GM12878 (cell line): ENCODE measurements at regions not wholly inside any gene's neighbourhood (a gene's known extent, or its start where the extent isn't known, plus 50 kb on each side); places are given as distances from the start of the nearest gene placed in this dataset.

Source experiments
- ATAC-seq: fragments of 200-7000 bp; cut with Tn5 transposase; 3 replicates; pipeline ENCODE4 v1.9.1; 2020; ENCODE audit warnings: mild to moderate bottlenecking, moderate library complexity
- BruUV-seq: library from RNA; stranded (reverse); fragments of 400-500 nt; replicated peaks from 2 replicates; lab custom pipeline; 2021; lab: Mats Ljungman, UMichigan
- CTCF ChIA-PET: fragments of 300-600 bp; sonication (Branson Sonifier 250); formaldehyde crosslinking; extraction: SDS; loops from one replicate; lab custom pipeline; 2021; ENCODE audit warnings: inconsistent platforms; lab: Yijun Ruan, JAX
- POLR2A ChIA-PET: fragments of 350-600 bp; formaldehyde crosslinking; extraction: SDS; loops from one replicate; lab custom pipeline; 2021; ENCODE audit warnings: inconsistent platforms; lab: Charles Lee
- RAD21 ChIA-PET: fragments of 300-600 bp; sonication (Branson Sonifier 250); formaldehyde crosslinking; loops from one replicate; lab custom pipeline; 2023; ENCODE audit warnings: antibody characterized with exemption; ENCODE audit not compliant: unreplicated experiment; lab: Charles Lee
- SMC1A ChIA-PET: fragments of 300-600 bp; sonication (Branson Sonifier 250); formaldehyde crosslinking; loops from one replicate; lab custom pipeline; 2023; ENCODE audit not compliant: unreplicated experiment, uncharacterized antibody; lab: Charles Lee
- DNase-seq: peaks from one replicate; pipeline ENCODE4 v3.0.0-alpha.2; 2011; ENCODE audit warnings: low read depth, low spot score
- FAIRE-seq: peaks from 3 replicates; lab custom pipeline; 2011; peaks lifted over from hg19 to GRCh38; lab: Jason Lieb, UNC
- H2AFZ ChIP-seq: 2 replicates; pipeline ENCODE4 v1.6.0; 2011; ENCODE audit warnings: low read depth, low read length, control low read depth; ENCODE audit not compliant: control insufficient read depth
- H3K27ac ChIP-seq: 2 replicates; pipeline ENCODE4 v1.5.1; 2011; ENCODE audit warnings: control low read depth; ENCODE audit not compliant: control insufficient read depth, insufficient read depth
- H3K27me3 ChIP-seq, 2 experiments: replicated peaks in 1 of 2; 2 replicates each; pipeline versions ENCODE4 v1.6.0 to v1.6.1; 2011; ENCODE audit warnings: low read length in 1 of 2; ENCODE audit not compliant: control insufficient read depth in 2 of 2, insufficient read depth in 2 of 2
- H3K36me3 ChIP-seq, 2 experiments: 2 replicates each; pipeline ENCODE4 v1.5.1; 2011; ENCODE audit warnings: low read length in 1 of 2; ENCODE audit not compliant: control insufficient read depth in 2 of 2, insufficient read depth in 2 of 2
- H3K4me1 ChIP-seq: 2 replicates; pipeline ENCODE4 v1.6.1; 2011; ENCODE audit warnings: mild to moderate bottlenecking, low read length, moderate library complexity, mixed read lengths; ENCODE audit not compliant: control insufficient read depth, insufficient read depth
- H3K4me2 ChIP-seq: 2 replicates; pipeline ENCODE4 v1.6.0; 2011; ENCODE audit warnings: control low read depth; ENCODE audit not compliant: control insufficient read depth, insufficient read depth
- H3K4me3 ChIP-seq: fragments of 200-600 bp; sonication (generic); 2 replicates; pipeline ENCODE4 v1.5.1; 2016
- H3K79me2 ChIP-seq: 2 replicates; pipeline ENCODE4 v1.6.0; 2011; ENCODE audit warnings: low read length; ENCODE audit not compliant: control insufficient read depth, insufficient read depth
- H3K9ac ChIP-seq: 2 replicates; pipeline ENCODE4 v1.8.0; 2011; ENCODE audit warnings: low read length, control low read depth, mixed read lengths; ENCODE audit not compliant: control insufficient read depth, insufficient read depth
- H3K9me3 ChIP-seq: replicated peaks from 3 replicates; pipeline ENCODE4 v1.5.1; 2011; ENCODE audit warnings: mild to moderate bottlenecking, low read length; ENCODE audit not compliant: control insufficient read depth, insufficient read depth
- H4K20me1 ChIP-seq: 2 replicates; pipeline ENCODE4 v1.6.0; 2011; ENCODE audit not compliant: control insufficient read depth, insufficient read depth
- CUX1 ChIP-seq: IDR thresholded peaks from 2 replicates; pipeline ENCODE4 v1.6.1; 2012; ENCODE audit warnings: improper control_type of control experiment, low read depth, low read length; ENCODE audit not compliant: insufficient replicate concordance
- EGR1 ChIP-seq, 2 experiments: IDR thresholded peaks; 1 replicate in 1 of 2; 2 replicates in 1 of 2; pipeline ENCODE4 v1.6.1; 2011 to 2012; ENCODE audit warnings: low read depth in 2 of 2, low read length in 2 of 2, borderline replicate concordance in 1 of 2, mild to moderate bottlenecking in 1 of 2, moderate library complexity in 1 of 2
- IKZF1 ChIP-seq: fragments of 450-650 bp; conservative IDR thresholded peaks from 2 replicates; pipeline ENCODE4 v1.6.1; 2017; ENCODE audit warnings: antibody characterized with exemption, mild to moderate bottlenecking
- IRF4 ChIP-seq: IDR thresholded peaks from 2 replicates; pipeline ENCODE4 v1.6.1; 2011; ENCODE audit warnings: low read depth, low read length
- KAT2A ChIP-seq: conservative IDR thresholded peaks from 2 replicates; pipeline ENCODE4 v1.6.1; 2011; ENCODE audit warnings: low read depth, low read length; ENCODE audit not compliant: control insufficient read depth
- NFIC ChIP-seq: IDR thresholded peaks from 2 replicates; pipeline ENCODE4 v1.6.1; 2012; ENCODE audit warnings: low read depth, mild to moderate bottlenecking, inconsistent platforms, low read length, moderate library complexity
- PBX3 ChIP-seq: IDR thresholded peaks from 2 replicates; pipeline ENCODE4 v1.6.1; 2011; ENCODE audit warnings: mild to moderate bottlenecking, low read depth, low read length, moderate library complexity; ENCODE audit not compliant: insufficient replicate concordance
- RB1 ChIP-seq: fragments of 450-650 bp; formaldehyde crosslinking; IDR thresholded peaks from 2 replicates; pipeline ENCODE4 v1.6.1; 2017; ENCODE audit warnings: mild to moderate bottlenecking, borderline replicate concordance
- SMARCA5 ChIP-seq: fragments of 450-650 bp; IDR thresholded peaks from 2 replicates; pipeline ENCODE4 v1.6.1; 2017; ENCODE audit warnings: mild to moderate bottlenecking
- SREBF2 ChIP-seq: IDR thresholded peaks from 2 replicates; pipeline ENCODE4 v1.6.1; 2012; ENCODE audit warnings: mild to moderate bottlenecking, low read length
- STAT1 ChIP-seq: fragments of 450-650 bp; conservative IDR thresholded peaks from 2 replicates; pipeline ENCODE4 v1.6.1; 2014; ENCODE audit warnings: antibody characterized with exemption, mild to moderate bottlenecking
- TAF1 ChIP-seq: IDR thresholded peaks from 2 replicates; pipeline ENCODE4 v1.6.1; 2011; ENCODE audit warnings: mild to moderate bottlenecking, low read depth, low read length, borderline replicate concordance
- WGBS: methylation state at CpG from one replicate; pipeline ENCODE4 v1.1.6; 2016; ENCODE audit warnings: low lambda C conversion rate; ENCODE audit not compliant: insufficient replicate concordance, insufficient coverage; ENCODE audit errors: missing lambda C conversion rate; 5-methylcytosine and 5-hydroxymethylcytosine counted together
- in situ Hi-C: fragments of 300-500 bp; cut with MboI; formaldehyde crosslinking; loops from 9 replicates; pipeline ENCODE4 v1.14.3; 2018; ENCODE audit warnings: mixed read lengths
- intact Hi-C: fragments of 100-400 bp; cut with micrococcal nuclease; formaldehyde crosslinking; loops from one replicate; pipeline ENCODE4 v1.14.2; 2022; ENCODE audit not compliant: unreplicated experiment
- TF ChIP-seq, protein P1 (sequence below): fragments of 450-650 bp; formaldehyde crosslinking; IDR thresholded peaks from 2 replicates; pipeline ENCODE4 v1.5.0; 2022; ENCODE audit warnings: mild to moderate bottlenecking, missing genetic modification characterization
- TF ChIP-seq, protein P2 (sequence below): fragments of 450-650 bp; conservative IDR thresholded peaks from 2 replicates; pipeline ENCODE4 v1.6.1; 2017; ENCODE audit warnings: mild to moderate bottlenecking, moderate library complexity

- H3K27me3 ChIP-seq = no peaks in the 10 kb centered on the region
- H4K20me1 ChIP-seq = no peaks in the 10 kb centered on the region
- no peak overlapping the region for H3K27ac ChIP-seq
- POLR2A ChIA-PET = no interaction called here
- no peaks in the 10 kb centered on the region for H3K9me3 ChIP-seq
- no peak overlapping the region for H2AFZ ChIP-seq
- H3K4me2 ChIP-seq = no peak overlapping the region
- CTCF ChIA-PET = no interaction called here
- DNase-seq (no peak), FAIRE-seq (no peak), ATAC-seq (no peak)
- H3K4me3 ChIP-seq = no peak overlapping the region
- no TSS peak for BruUV-seq
- RAD21 ChIA-PET = no interaction called here
- in situ Hi-C loops = no loop called here
- no peaks in the 10 kb centered on the region for H3K4me1 ChIP-seq
- no peaks in the 10 kb centered on the region for H3K79me2 ChIP-seq
- H3K9ac ChIP-seq = no peak overlapping the region
- H3K36me3 ChIP-seq = no peaks in the 10 kb centered on the region
- SMC1A ChIA-PET = no interaction called here
- WGBS = 42% methylated on average over 2 of the region's 2 CpGs
- intact Hi-C loops = no loop called here
- no peak for TF ChIP-seq PBX3
- TF ChIP-seq, protein P1, sequence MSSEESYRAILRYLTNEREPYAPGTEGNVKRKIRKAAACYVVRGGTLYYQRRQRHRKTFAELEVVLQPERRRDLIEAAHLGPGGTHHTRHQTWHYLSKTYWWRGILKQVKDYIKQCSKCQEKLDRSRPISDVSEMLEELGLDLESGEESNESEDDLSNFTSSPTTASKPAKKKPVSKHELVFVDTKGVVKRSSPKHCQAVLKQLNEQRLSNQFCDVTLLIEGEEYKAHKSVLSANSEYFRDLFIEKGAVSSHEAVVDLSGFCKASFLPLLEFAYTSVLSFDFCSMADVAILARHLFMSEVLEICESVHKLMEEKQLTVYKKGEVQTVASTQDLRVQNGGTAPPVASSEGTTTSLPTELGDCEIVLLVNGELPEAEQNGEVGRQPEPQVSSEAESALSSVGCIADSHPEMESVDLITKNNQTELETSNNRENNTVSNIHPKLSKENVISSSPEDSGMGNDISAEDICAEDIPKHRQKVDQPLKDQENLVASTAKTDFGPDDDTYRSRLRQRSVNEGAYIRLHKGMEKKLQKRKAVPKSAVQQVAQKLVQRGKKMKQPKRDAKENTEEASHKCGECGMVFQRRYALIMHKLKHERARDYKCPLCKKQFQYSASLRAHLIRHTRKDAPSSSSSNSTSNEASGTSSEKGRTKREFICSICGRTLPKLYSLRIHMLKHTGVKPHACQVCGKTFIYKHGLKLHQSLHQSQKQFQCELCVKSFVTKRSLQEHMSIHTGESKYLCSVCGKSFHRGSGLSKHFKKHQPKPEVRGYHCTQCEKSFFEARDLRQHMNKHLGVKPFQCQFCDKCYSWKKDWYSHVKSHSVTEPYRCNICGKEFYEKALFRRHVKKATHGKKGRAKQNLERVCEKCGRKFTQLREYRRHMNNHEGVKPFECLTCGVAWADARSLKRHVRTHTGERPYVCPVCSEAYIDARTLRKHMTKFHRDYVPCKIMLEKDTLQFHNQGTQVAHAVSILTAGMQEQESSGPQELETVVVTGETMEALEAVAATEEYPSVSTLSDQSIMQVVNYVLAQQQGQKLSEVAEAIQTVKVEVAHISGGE = no peak
- TF ChIP-seq IRF4 = no peak
- TF ChIP-seq SREBF2 = no peak
- no peak for TF ChIP-seq STAT1
- no peak for TF ChIP-seq CUX1
- no peak for TF ChIP-seq SMARCA5
- no peak for TF ChIP-seq NFIC
- TF ChIP-seq IKZF1 = no peak
- TF ChIP-seq RB1 = no peak
- no peak for TF ChIP-seq EGR1 (IDR thresholded peaks at IDR 0.05; ENCODE audit: borderline replicate concordance in 1 of 2, low read depth in 2 of 2, low read length in 2 of 2)
- TF ChIP-seq, protein P2, sequence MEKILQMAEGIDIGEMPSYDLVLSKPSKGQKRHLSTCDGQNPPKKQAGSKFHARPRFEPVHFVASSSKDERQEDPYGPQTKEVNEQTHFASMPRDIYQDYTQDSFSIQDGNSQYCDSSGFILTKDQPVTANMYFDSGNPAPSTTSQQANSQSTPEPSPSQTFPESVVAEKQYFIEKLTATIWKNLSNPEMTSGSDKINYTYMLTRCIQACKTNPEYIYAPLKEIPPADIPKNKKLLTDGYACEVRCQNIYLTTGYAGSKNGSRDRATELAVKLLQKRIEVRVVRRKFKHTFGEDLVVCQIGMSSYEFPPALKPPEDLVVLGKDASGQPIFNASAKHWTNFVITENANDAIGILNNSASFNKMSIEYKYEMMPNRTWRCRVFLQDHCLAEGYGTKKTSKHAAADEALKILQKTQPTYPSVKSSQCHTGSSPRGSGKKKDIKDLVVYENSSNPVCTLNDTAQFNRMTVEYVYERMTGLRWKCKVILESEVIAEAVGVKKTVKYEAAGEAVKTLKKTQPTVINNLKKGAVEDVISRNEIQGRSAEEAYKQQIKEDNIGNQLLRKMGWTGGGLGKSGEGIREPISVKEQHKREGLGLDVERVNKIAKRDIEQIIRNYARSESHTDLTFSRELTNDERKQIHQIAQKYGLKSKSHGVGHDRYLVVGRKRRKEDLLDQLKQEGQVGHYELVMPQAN = no peak
- no peak for TF ChIP-seq KAT2A
- TF ChIP-seq TAF1 = no peak
Measured at GRCh38 chr7:89773611-89774010, 380.7 kb upstream of the STEAP1 start.
